HG03342 (cell line): ENCODE measurements at regions not wholly inside any gene's neighbourhood (a gene's known extent, or its start where the extent isn't known, plus 50 kb on each side); places are given as distances from the start of the nearest gene placed in this dataset.
"Not testable (repeated sequence)": the region's sequence is repeated elsewhere in the genome, so short reads cannot be mapped to it uniquely, and the experiment has no call there.

Source experiments
- ATAC-seq: cut with Tn5 transposase; IDR thresholded peaks from one replicate; pipeline ENCODE4 v1.9.1; 2021; ENCODE audit warnings: mild to moderate bottlenecking, moderate library complexity; ENCODE audit not compliant: unreplicated experiment

- no peak for ATAC-seq
Observed at GRCh38 chr11:23729088-23729487, 767.8 kb upstream of the LUZP2 start.

- no peak for ATAC-seq
Observed at GRCh38 chr11:23730307-23730998, 766.4 kb upstream of the LUZP2 start.

- no peak for ATAC-seq
Observed at GRCh38 chr11:23732026-23732425, 764.8 kb upstream of the LUZP2 start.

GRCh38 chr11:23746896-23747295 lies 750.0 kb upstream of the LUZP2 start:
- no peak for ATAC-seq

DNA sequence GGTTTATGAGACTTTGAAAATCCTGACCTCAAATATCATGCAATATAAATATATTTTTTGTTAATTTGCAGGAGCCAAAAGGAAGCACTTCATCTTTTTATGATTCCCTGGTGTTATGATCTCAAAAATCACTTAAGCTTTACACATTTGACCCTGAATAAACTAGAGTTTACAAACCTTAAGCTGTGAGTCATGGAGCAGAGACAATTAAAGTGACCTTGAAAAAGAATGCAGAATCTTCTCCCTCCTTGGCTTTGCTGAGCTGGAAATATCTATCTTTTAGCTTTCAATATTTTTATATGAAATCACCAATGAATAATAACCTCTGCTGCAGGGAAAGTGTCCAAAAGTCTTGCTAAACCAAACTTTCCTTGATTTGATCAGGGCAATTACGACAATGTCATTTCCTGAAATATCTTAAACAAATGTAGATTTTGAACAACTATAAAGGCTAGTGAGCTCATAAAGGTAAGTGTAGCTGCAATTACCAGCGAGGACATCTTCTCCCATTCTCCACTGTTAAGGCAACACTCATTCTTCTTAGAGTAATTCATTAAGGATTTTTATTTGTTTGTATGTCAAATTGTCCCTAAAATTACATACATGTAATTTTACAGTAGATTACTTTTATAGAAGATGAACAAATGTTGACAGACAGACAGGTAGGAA lies 747.0 kb upstream of the LUZP2 start:
- no peak for ATAC-seq

DNA sequence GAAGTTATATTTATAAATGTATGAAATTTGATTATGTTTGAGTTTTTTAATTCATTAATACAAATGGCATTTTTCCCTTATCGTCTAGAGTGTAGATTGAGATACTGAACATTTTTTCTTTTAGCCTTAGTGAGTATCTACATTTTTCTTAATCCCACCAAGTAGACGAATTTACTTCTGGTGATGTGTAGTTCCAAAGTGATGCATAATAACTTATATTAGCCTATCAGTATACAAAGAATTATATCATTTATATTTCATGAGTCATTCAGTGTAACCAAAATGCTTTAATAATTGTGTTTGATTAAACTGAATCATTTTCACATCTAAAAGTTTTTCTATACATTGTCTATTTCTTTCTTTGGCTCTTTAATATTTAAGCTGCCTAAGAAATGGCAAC lies 745.6 kb upstream of the LUZP2 start:
- no peak for ATAC-seq

GRCh38 chr11:23755076-23755475 lies 741.8 kb upstream of the LUZP2 start:
- ATAC-seq: no peak

DNA sequence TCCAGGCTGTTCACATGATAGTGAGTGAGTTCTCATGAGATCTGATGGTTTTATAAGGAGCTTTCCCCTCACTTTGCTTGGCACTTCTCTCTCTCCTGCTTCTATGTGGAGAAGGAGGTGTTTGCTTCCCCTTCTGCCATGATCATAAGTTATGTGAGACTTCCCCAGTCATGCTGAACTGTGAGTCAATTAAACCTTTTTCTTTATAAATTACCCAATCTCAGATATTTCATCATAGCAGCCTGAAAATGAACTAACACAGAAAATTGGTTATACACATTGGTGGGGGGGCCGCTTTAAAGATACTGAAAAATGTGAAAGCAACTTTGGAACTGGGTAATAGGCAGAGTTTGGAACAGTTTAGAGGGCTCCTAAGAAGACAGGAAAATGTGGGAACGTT lies 741.1 kb upstream of the LUZP2 start:
- no peak for ATAC-seq

DNA sequence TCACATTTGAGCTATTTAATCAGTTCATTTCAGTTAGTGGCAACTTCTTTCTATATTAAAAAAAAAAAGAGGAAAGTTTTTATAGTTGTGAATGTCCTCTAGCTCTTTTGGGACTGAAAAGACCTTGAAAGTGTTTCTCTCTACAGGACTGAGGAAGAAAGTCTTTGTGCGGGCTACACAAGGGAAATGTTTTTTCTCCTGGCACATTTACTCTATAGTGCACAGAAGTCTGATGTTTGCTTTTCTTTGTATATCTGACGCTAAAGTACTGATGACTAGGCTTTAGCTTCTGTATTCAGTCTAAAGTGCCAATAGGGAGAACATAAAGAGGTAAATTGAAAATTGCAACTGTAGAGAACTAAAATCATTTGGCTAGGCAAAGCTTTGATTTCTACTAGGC lies 737.4 kb upstream of the LUZP2 start:
- no peak for ATAC-seq

- ATAC-seq: no peak
Observed at GRCh38 chr11:23764286-23764685, 732.6 kb upstream of the LUZP2 start.

DNA sequence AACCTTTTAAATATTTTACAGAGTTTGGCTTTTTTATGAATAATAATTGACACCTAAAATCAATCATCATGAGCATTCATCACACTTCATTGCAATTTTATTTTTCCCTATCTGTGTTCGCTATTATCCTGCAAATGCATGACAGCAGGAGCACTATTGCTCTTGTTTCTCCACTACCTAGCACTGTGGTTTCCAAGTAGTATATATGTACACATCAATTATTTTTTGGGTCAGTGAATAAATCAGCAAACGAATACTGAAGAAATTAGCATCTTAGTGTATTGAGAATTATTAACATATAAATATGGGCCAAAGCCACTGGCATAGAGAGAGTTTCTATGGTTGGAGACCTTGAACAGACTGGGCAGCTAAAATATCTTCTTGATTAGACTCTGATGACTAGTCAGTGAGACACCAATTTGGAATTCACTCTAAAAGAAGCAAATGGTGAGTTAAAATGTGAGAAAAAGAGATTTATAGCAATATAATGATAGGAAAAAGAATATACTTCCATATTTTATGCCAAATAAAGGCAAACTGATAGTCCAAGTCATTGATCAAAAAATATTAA lies 731.1 kb upstream of the LUZP2 start:
- ATAC-seq: no peak

DNA sequence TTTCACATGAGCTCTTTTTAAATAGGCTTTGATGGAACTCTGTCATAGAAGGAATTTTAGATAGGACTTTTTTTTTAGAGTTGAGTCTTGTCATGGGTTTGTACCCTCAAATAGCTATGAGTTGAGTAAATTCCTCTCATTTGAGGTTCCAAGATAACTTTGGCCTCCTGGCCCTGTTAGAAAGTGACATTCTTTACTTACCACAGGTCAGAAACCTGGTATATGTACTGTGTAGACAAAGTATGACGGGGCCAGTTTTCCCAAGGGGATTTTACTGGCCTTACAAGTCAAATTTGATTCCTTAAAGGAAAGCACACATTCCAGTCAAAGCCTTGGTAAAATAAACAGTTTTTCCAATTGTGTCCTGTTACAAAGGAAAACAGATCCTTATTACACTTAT lies 729.3 kb upstream of the LUZP2 start:
- no peak for ATAC-seq

- ATAC-seq: no peak
Observed at GRCh38 chr11:23769214-23769613, 727.6 kb upstream of the LUZP2 start.

GRCh38 chr11:23772081-23772480 lies 724.8 kb upstream of the LUZP2 start:
- no peak for ATAC-seq

- no peak for ATAC-seq
Observed at GRCh38 chr11:23778971-23779370, 717.9 kb upstream of the LUZP2 start.

GRCh38 chr11:23780231-23780630 lies 716.6 kb upstream of the LUZP2 start:
- no peak for ATAC-seq

- ATAC-seq: no peak
Observed at GRCh38 chr11:23781803-23782560, 714.9 kb upstream of the LUZP2 start.

DNA sequence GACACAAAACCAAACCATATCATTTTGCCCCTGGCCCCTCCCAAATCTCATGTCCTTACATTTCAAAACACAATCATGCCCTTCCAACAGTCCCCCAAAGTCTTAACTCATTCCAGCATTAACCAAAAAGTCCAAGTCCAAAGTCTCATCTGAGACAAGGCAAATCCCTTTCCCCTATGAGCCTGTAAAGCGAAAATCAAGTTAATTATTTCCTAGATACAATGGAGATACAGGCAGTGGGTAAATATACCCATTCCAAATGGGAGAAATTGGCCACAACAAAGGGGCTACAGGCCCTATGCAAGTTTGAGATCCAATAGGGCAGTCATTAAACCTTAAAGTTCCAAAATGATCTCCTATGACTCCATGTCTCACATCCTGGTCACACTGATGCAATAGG lies 709.9 kb upstream of the LUZP2 start:
- not testable (repeated sequence) for ATAC-seq

- ATAC-seq: no peak
Observed at GRCh38 chr11:23789200-23789853, 707.5 kb upstream of the LUZP2 start.

GRCh38 chr11:23789938-23790371 lies 706.9 kb upstream of the LUZP2 start:
- ATAC-seq: no peak
